ENCODE measurements at regions not wholly inside any gene's neighbourhood (a gene's known extent, or its start where the extent isn't known, plus 50 kb on each side); places are given as distances from the start of the nearest gene placed in this dataset.
"Not testable (repeated sequence)": the region's sequence is repeated elsewhere in the genome, so short reads cannot be mapped to it uniquely, and the experiment has no call there.

GRCh38 chr7:65453341-65454030 is 79.8 kb downstream of the ZNF92 start:
- Histone ChIP-seq H4K8ac (ENCODE audit: low read depth, low read length) (no peak overlapping the region), H3K18ac (ENCODE audit: low read length) (no peak overlapping the region), H3K23ac (ENCODE audit: low read depth, low read length, poor library complexity) (no peak overlapping the region), H2AFZ (ENCODE audit: low read length) (no peak overlapping the region), H2AK5ac (ENCODE audit: low read depth, low read length) (no peak overlapping the region), H3K9me3 (replicated peaks in 1 of 2; ENCODE audit: control insufficient read depth in 2 of 2, insufficient read depth in 1 of 2, low read depth in 1 of 2, low read length in 2 of 2) (no peaks in the 10 kb centered on the region), H3K79me1 (ENCODE audit: low read depth, low read length) (no peaks in the 10 kb centered on the region), H2BK120ac (ENCODE audit: low read depth, low read length) (no peak overlapping the region), H3K4me2 (ENCODE audit: insufficient read depth, low read length, poor library complexity, severe bottlenecking) (no peak overlapping the region), H2BK5ac (ENCODE audit: low read length) (no peak overlapping the region), H3K9ac (ENCODE audit: low read depth, low read length, poor library complexity) (no peak overlapping the region), H3K4ac (ENCODE audit: low read length) (no peak overlapping the region), H2BK15ac (ENCODE audit: low read length) (no peak overlapping the region), H3K27me3 (ENCODE audit: control insufficient read depth in 3 of 3, insufficient read depth in 3 of 3, low read depth in 1 of 3, low read length in 3 of 3) (peaks cover 0 to 4% (median 0%) of the 10 kb centered on the region in 3 experiments), H4K91ac (ENCODE audit: low read depth, low read length, poor library complexity) (no peak overlapping the region), H3K27ac (replicated peaks; ENCODE audit: low read length) (no peak overlapping the region), H3K4me1 (ENCODE audit: control insufficient read depth in 2 of 2, insufficient read depth in 1 of 2, low read depth in 1 of 2, low read length in 2 of 2) (no peaks in the 10 kb centered on the region), H3K4me3 (ENCODE audit: low read length in 2 of 2) (no peak overlapping the region), H2BK12ac (ENCODE audit: low read length) (no peak overlapping the region), H3K36me3 (replicated peaks in 1 of 2; ENCODE audit: control insufficient read depth in 2 of 2, insufficient read depth in 2 of 2, low read length in 2 of 2) (no peaks in the 10 kb centered on the region), H3K14ac (ENCODE audit: low read length) (no peak overlapping the region)
- WGBS, 2 donors (ENCODE audit: extremely low coverage in 2 of 2, insufficient read length in 2 of 2, insufficient replicate concordance in 1 of 2): no CpG with 5 or more reads among the region's 9 CpGs
- no peak for DNase-seq (ENCODE audit: low spot score)

DNA sequence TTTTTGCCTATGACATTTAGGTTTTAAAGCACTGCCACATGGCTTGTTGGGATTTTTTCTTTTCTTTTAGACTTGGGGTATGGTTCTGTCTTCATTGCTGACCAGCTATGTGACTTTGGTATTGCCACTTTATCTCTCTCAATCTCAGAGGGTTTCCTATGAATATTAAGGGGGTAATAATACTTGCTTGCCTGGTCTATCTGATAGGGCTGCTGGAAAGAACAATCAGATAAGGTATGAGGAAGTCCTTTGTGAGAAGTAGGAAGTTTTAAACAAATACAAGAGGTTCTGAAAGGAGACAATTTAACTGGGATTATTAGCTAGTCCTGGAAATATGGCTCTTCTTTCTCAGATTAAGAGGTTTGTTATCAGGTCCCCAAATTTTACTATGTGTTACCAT is 80.8 kb downstream of the ZNF92 start:
- Histone ChIP-seq H3K4me1 (ENCODE audit: control insufficient read depth in 2 of 2, insufficient read depth in 1 of 2, low read depth in 1 of 2, low read length in 2 of 2) (no peaks in the 10 kb centered on the region), H3K4me3 (ENCODE audit: low read length in 2 of 2) (no peak overlapping the region), H3K36me3 (replicated peaks in 1 of 2; ENCODE audit: control insufficient read depth in 2 of 2, insufficient read depth in 2 of 2, low read length in 2 of 2) (no peaks in the 10 kb centered on the region), H3K27me3 (ENCODE audit: control insufficient read depth in 3 of 3, insufficient read depth in 3 of 3, low read depth in 1 of 3, low read length in 3 of 3) (peaks cover 0 to 4% (median 0%) of the 10 kb centered on the region in 3 experiments), H2BK15ac (ENCODE audit: low read length) (no peak overlapping the region), H2BK12ac (ENCODE audit: low read length) (no peak overlapping the region), H3K18ac (ENCODE audit: low read length) (no peak overlapping the region), H2AFZ (ENCODE audit: low read length) (no peak overlapping the region), H4K8ac (ENCODE audit: low read depth, low read length) (no peak overlapping the region), H3K23ac (ENCODE audit: low read depth, low read length, poor library complexity) (no peak overlapping the region), H2BK120ac (ENCODE audit: low read depth, low read length) (no peak overlapping the region), H2BK5ac (ENCODE audit: low read length) (no peak overlapping the region), H3K27ac (replicated peaks; ENCODE audit: low read length) (no peak overlapping the region), H3K9ac (ENCODE audit: low read depth, low read length, poor library complexity) (no peak overlapping the region), H3K4me2 (ENCODE audit: insufficient read depth, low read length, poor library complexity, severe bottlenecking) (no peak overlapping the region), H3K9me3 (replicated peaks in 1 of 2; ENCODE audit: control insufficient read depth in 2 of 2, insufficient read depth in 1 of 2, low read depth in 1 of 2, low read length in 2 of 2) (no peaks in the 10 kb centered on the region), H3K14ac (ENCODE audit: low read length) (no peak overlapping the region), H3K79me1 (ENCODE audit: low read depth, low read length) (no peaks in the 10 kb centered on the region), H2AK5ac (ENCODE audit: low read depth, low read length) (no peak overlapping the region), H3K4ac (ENCODE audit: low read length) (no peak overlapping the region), H4K91ac (ENCODE audit: low read depth, low read length, poor library complexity) (no peak overlapping the region)
- DNase-seq (ENCODE audit: low spot score): no peak

DNA sequence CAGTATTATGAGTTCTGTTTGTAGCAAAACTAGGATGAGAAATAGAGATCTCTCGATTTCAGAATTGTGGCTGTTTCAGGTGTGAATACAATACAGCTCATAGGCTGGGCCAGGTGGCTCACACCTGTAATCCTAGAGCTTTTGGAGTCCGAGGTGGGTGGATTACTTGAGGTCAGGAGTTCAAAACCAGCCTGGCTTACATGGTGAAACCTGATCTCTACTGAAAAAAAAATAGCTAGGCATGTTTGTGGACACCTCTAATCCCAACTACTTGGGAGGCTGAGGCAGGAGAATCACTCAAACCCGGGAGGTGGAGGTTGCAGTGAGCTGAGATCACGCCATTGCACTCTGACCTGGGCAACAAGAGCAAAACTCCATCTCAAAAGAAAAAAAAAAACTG is 81.4 kb downstream of the ZNF92 start:
- H2BK15ac ChIP-seq (ENCODE audit: low read length); H3K79me1 ChIP-seq (ENCODE audit: low read depth, low read length); H4K91ac ChIP-seq (ENCODE audit: low read depth, low read length, poor library complexity); H3K9me3 ChIP-seq (replicated peaks in 1 of 2; ENCODE audit: control insufficient read depth in 2 of 2, insufficient read depth in 1 of 2, low read depth in 1 of 2, low read length in 2 of 2); H3K9ac ChIP-seq (ENCODE audit: low read depth, low read length, poor library complexity); H2BK120ac ChIP-seq (ENCODE audit: low read depth, low read length); H2BK5ac ChIP-seq (ENCODE audit: low read length); H3K23ac ChIP-seq (ENCODE audit: low read depth, low read length, poor library complexity); H3K27ac ChIP-seq (replicated peaks; ENCODE audit: low read length); H3K18ac ChIP-seq (ENCODE audit: low read length); H3K4ac ChIP-seq (ENCODE audit: low read length); H3K36me3 ChIP-seq (replicated peaks in 1 of 2; ENCODE audit: control insufficient read depth in 2 of 2, insufficient read depth in 2 of 2, low read length in 2 of 2); H2AFZ ChIP-seq (ENCODE audit: low read length); H3K4me3 ChIP-seq (ENCODE audit: low read length in 2 of 2); H3K14ac ChIP-seq (ENCODE audit: low read length); DNase-seq (ENCODE audit: low spot score); H2AK5ac ChIP-seq (ENCODE audit: low read depth, low read length); H3K4me1 ChIP-seq (ENCODE audit: control insufficient read depth in 2 of 2, insufficient read depth in 1 of 2, low read depth in 1 of 2, low read length in 2 of 2); H3K4me2 ChIP-seq (ENCODE audit: insufficient read depth, low read length, poor library complexity, severe bottlenecking); H4K8ac ChIP-seq (ENCODE audit: low read depth, low read length); H3K27me3 ChIP-seq (ENCODE audit: control insufficient read depth in 3 of 3, insufficient read depth in 3 of 3, low read depth in 1 of 3, low read length in 3 of 3); H2BK12ac ChIP-seq (ENCODE audit: low read length): not testable (repeated sequence)
- no CpG with 5 or more reads among the region's 4 CpGs for WGBS, 2 donors (ENCODE audit: extremely low coverage in 2 of 2, insufficient read length in 2 of 2, insufficient replicate concordance in 1 of 2)

- Histone ChIP-seq H3K9ac (ENCODE audit: low read depth, low read length, poor library complexity) (no peak overlapping the region), H3K27me3 (ENCODE audit: control insufficient read depth in 3 of 3, insufficient read depth in 3 of 3, low read depth in 1 of 3, low read length in 3 of 3) (no peaks in the 10 kb centered on the region), H2BK12ac (ENCODE audit: low read length) (no peak overlapping the region), H3K27ac (replicated peaks; ENCODE audit: low read length) (no peak overlapping the region), H4K91ac (ENCODE audit: low read depth, low read length, poor library complexity) (no peak overlapping the region), H3K36me3 (replicated peaks in 1 of 2; ENCODE audit: control insufficient read depth in 2 of 2, insufficient read depth in 2 of 2, low read length in 2 of 2) (no peaks in the 10 kb centered on the region), H3K4me1 (ENCODE audit: control insufficient read depth in 2 of 2, insufficient read depth in 1 of 2, low read depth in 1 of 2, low read length in 2 of 2) (no peaks in the 10 kb centered on the region), H4K8ac (ENCODE audit: low read depth, low read length) (no peak overlapping the region), H2BK15ac (ENCODE audit: low read length) (no peak overlapping the region), H3K9me3 (replicated peaks in 1 of 2; ENCODE audit: control insufficient read depth in 2 of 2, insufficient read depth in 1 of 2, low read depth in 1 of 2, low read length in 2 of 2) (no peaks in the 10 kb centered on the region), H3K4me2 (ENCODE audit: insufficient read depth, low read length, poor library complexity, severe bottlenecking) (no peak overlapping the region), H2AFZ (ENCODE audit: low read length) (no peak overlapping the region), H3K4ac (ENCODE audit: low read length) (no peak overlapping the region), H3K14ac (ENCODE audit: low read length) (no peak overlapping the region), H3K4me3 (ENCODE audit: low read length in 2 of 2) (no peak overlapping the region), H2BK120ac (ENCODE audit: low read depth, low read length) (no peak overlapping the region), H3K79me1 (ENCODE audit: low read depth, low read length) (no peaks in the 10 kb centered on the region), H3K18ac (ENCODE audit: low read length) (no peak overlapping the region), H2AK5ac (ENCODE audit: low read depth, low read length) (no peak overlapping the region), H3K23ac (ENCODE audit: low read depth, low read length, poor library complexity) (no peak overlapping the region), H2BK5ac (ENCODE audit: low read length) (no peak overlapping the region)
- no peak for DNase-seq (ENCODE audit: low spot score)
- no CpG with 5 or more reads among the region's 5 CpGs for WGBS, 2 donors (ENCODE audit: extremely low coverage in 2 of 2, insufficient read length in 2 of 2, insufficient replicate concordance in 1 of 2)
These were observed 84.0 kb downstream of the ZNF92 start for GRCh38 chr7:65457705-65458104.

Data from neuronal stem cell (in vitro differentiated cells).